GM19372 (cell line): ENCODE measurements at regions not wholly inside any gene's neighbourhood (a gene's known extent, or its start where the extent isn't known, plus 50 kb on each side); places are given as distances from the start of the nearest gene placed in this dataset.

Experiments
- ATAC-seq: cut with Tn5 transposase; IDR thresholded peaks from one replicate; pipeline ENCODE4 v1.9.1; 2021; ENCODE audit warnings: mild to moderate bottlenecking, low read depth, moderate library complexity; ENCODE audit not compliant: unreplicated experiment

GRCh38 chr21:41653954-41654491, 112.8 kb downstream of the RIPK4 start:
- no peak for ATAC-seq

GRCh38 chr21:41653243-41653953, 113.5 kb downstream of the RIPK4 start:
- no peak for ATAC-seq

- no peak for ATAC-seq
These were observed 115.0 kb downstream of the RIPK4 start for GRCh38 chr21:41651830-41652229.

- ATAC-seq, result no peak
These were observed 115.4 kb downstream of the RIPK4 start for GRCh38 chr21:41651406-41651805.

GRCh38 chr21:41650526-41651145, 116.2 kb downstream of the RIPK4 start:
- ATAC-seq, result no peak

GRCh38 chr21:41648591-41649031, 118.2 kb downstream of the RIPK4 start:
- no peak for ATAC-seq

GRCh38 chr21:41647806-41648561, 118.9 kb downstream of the RIPK4 start:
- ATAC-seq, result no peak

GRCh38 chr21:41643246-41643966, 123.4 kb downstream of the RIPK4 start:
- no peak for ATAC-seq

- ATAC-seq, result no peak
These were observed 124.8 kb downstream of the RIPK4 start for GRCh38 chr21:41641821-41642701.

GRCh38 chr21:41641510-41641815, 125.4 kb downstream of the RIPK4 start:
- no peak for ATAC-seq

- no peak for ATAC-seq
These were observed 125.9 kb downstream of the RIPK4 start for GRCh38 chr21:41640748-41641509.

GRCh38 chr21:41639766-41640165, 127.1 kb downstream of the RIPK4 start:
- ATAC-seq, result no peak

GRCh38 chr21:41639336-41639735, 127.5 kb downstream of the RIPK4 start:
- ATAC-seq, result no peak

GRCh38 chr21:41638201-41638790, 128.6 kb downstream of the RIPK4 start:
- no peak for ATAC-seq

- no peak for ATAC-seq
These were observed 129.0 kb upstream of the TMPRSS2 start for GRCh38 chr21:41636636-41637630.

GRCh38 chr21:41635874-41636273, 127.9 kb upstream of the TMPRSS2 start:
- ATAC-seq, result no peak

GRCh38 chr21:41634858-41635257, 126.9 kb upstream of the TMPRSS2 start:
- no peak for ATAC-seq
